ENCODE measurements at regions not wholly inside any gene's neighbourhood (a gene's known extent, or its start where the extent isn't known, plus 50 kb on each side); places are given as distances from the start of the nearest gene placed in this dataset.

DNA sequence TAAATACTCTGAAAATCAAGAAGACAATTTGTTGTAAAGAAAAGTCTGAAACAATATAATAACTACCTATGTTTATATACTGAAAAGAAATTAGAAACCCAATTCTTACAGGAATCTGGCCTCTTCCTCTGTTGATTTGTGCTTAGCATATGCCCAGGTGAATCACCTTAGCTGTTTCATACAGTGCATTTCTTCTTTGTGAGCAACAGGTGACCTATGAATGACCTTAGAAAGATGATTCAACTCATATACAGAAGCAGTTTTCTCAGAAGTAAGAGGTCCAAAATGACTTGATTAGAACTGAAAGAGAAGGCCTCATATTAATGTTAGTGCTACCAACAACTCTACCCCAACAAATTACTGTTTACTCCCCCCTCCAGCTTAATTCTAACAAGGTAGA lies 419.5 kb upstream of the ID4 start:
- H3K4me2 ChIP-seq (ENCODE audit: low read length): no peak overlapping the region
- H3K9ac ChIP-seq (ENCODE audit: low read length): no peak overlapping the region
- TF ChIP-seq, protein P1, sequence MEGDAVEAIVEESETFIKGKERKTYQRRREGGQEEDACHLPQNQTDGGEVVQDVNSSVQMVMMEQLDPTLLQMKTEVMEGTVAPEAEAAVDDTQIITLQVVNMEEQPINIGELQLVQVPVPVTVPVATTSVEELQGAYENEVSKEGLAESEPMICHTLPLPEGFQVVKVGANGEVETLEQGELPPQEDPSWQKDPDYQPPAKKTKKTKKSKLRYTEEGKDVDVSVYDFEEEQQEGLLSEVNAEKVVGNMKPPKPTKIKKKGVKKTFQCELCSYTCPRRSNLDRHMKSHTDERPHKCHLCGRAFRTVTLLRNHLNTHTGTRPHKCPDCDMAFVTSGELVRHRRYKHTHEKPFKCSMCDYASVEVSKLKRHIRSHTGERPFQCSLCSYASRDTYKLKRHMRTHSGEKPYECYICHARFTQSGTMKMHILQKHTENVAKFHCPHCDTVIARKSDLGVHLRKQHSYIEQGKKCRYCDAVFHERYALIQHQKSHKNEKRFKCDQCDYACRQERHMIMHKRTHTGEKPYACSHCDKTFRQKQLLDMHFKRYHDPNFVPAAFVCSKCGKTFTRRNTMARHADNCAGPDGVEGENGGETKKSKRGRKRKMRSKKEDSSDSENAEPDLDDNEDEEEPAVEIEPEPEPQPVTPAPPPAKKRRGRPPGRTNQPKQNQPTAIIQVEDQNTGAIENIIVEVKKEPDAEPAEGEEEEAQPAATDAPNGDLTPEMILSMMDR (IDR thresholded peaks at IDR 0.05; ENCODE audit: low read length): no peak
- no peak for TF ChIP-seq EZH2 (IDR thresholded peaks at IDR 0.05; ENCODE audit: borderline replicate concordance, low read length)
- H3K4me3 ChIP-seq (ENCODE audit: low read depth, low read length, poor library complexity, severe bottlenecking): no peak overlapping the region
- H3F3A ChIP-seq (ENCODE audit: insufficient read depth, low read length): no peaks in the 10 kb centered on the region
- no peak overlapping the region for H2AFZ ChIP-seq (ENCODE audit: low read length)
- no peaks in the 10 kb centered on the region for H3K79me2 ChIP-seq (ENCODE audit: insufficient read depth, low read length)
- H3K27ac ChIP-seq (ENCODE audit: low read depth, low read length, poor library complexity, severe bottlenecking): no peak overlapping the region
- H4K20me1 ChIP-seq (ENCODE audit: insufficient read depth, low read length): no peaks in the 10 kb centered on the region
- H3K27me3 ChIP-seq (ENCODE audit: insufficient read depth, low read length): no peaks in the 10 kb centered on the region
- H3K4me1 ChIP-seq (ENCODE audit: insufficient read depth, low read length, severe bottlenecking): no peaks in the 10 kb centered on the region
- H3K9me2 ChIP-seq (ENCODE audit: low read depth, low read length): no peaks in the 10 kb centered on the region
- H3K36me3 ChIP-seq (ENCODE audit: insufficient read depth, low read length): no peaks in the 10 kb centered on the region
- H3K9me3 ChIP-seq (ENCODE audit: low read length): no peaks in the 10 kb centered on the region

GRCh38 chr6:19424853-19425252 lies 412.3 kb upstream of the ID4 start:
- Histone ChIP-seq H3K9ac (ENCODE audit: low read length) (no peak overlapping the region), H4K20me1 (ENCODE audit: insufficient read depth, low read length) (no peaks in the 10 kb centered on the region), H3K4me1 (ENCODE audit: insufficient read depth, low read length, severe bottlenecking) (no peaks in the 10 kb centered on the region), H3K27me3 (ENCODE audit: insufficient read depth, low read length) (no peaks in the 10 kb centered on the region), H3K9me2 (ENCODE audit: low read depth, low read length) (no peaks in the 10 kb centered on the region), H3K36me3 (ENCODE audit: insufficient read depth, low read length) (no peaks in the 10 kb centered on the region), H3F3A (ENCODE audit: insufficient read depth, low read length) (no peaks in the 10 kb centered on the region), H3K9me3 (ENCODE audit: low read length) (no peaks in the 10 kb centered on the region), H3K4me2 (ENCODE audit: low read length) (no peak overlapping the region), H2AFZ (ENCODE audit: low read length) (no peak overlapping the region), H3K4me3 (ENCODE audit: low read depth, low read length, poor library complexity, severe bottlenecking) (no peak overlapping the region), H3K27ac (ENCODE audit: low read depth, low read length, poor library complexity, severe bottlenecking) (no peak overlapping the region), H3K79me2 (ENCODE audit: insufficient read depth, low read length) (no peaks in the 10 kb centered on the region)
- TF ChIP-seq, protein P1 (IDR thresholded peaks at IDR 0.05; ENCODE audit: low read length): no peak
- no peak for TF ChIP-seq EZH2 (IDR thresholded peaks at IDR 0.05; ENCODE audit: borderline replicate concordance, low read length)

DNA sequence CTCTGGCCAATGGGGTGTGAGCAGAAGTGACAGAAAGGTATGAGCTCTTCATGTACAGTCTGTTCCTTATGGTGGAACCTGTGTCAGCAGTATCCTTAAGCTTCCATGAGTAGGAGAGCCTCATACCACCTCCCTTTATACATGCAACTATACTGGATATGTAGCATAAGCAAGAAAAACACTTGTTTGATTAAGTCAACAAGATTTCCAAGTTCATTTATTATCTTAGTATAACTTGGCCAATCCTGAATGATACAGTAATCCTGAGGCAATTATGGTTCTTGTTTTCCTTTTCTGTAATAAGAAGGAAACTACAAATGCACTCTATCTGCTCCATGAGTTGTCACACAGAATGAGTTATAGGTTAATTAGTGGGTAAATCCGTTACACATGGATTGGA lies 409.6 kb upstream of the ID4 start:
- Histone ChIP-seq H4K20me1 (ENCODE audit: insufficient read depth, low read length) (no peaks in the 10 kb centered on the region), H3K4me3 (ENCODE audit: low read depth, low read length, poor library complexity, severe bottlenecking) (no peak overlapping the region), H2AFZ (ENCODE audit: low read length) (no peak overlapping the region), H3F3A (ENCODE audit: insufficient read depth, low read length) (no peaks in the 10 kb centered on the region), H3K9me3 (ENCODE audit: low read length) (no peaks in the 10 kb centered on the region), H3K36me3 (ENCODE audit: insufficient read depth, low read length) (no peaks in the 10 kb centered on the region), H3K27ac (ENCODE audit: low read depth, low read length, poor library complexity, severe bottlenecking) (no peak overlapping the region), H3K4me2 (ENCODE audit: low read length) (no peak overlapping the region), H3K27me3 (ENCODE audit: insufficient read depth, low read length) (no peaks in the 10 kb centered on the region), H3K4me1 (ENCODE audit: insufficient read depth, low read length, severe bottlenecking) (no peaks in the 10 kb centered on the region), H3K79me2 (ENCODE audit: insufficient read depth, low read length) (no peaks in the 10 kb centered on the region), H3K9ac (ENCODE audit: low read length) (no peak overlapping the region), H3K9me2 (ENCODE audit: low read depth, low read length) (no peaks in the 10 kb centered on the region)
- no peak for TF ChIP-seq EZH2 (IDR thresholded peaks at IDR 0.05; ENCODE audit: borderline replicate concordance, low read length)
- TF ChIP-seq, protein P1 (IDR thresholded peaks at IDR 0.05; ENCODE audit: low read length): no peak

All from OCI-LY1 (cell line).